ENCODE measurements at regions not wholly inside any gene's neighbourhood (a gene's known extent, or its start where the extent isn't known, plus 50 kb on each side); places are given as distances from the start of the nearest gene placed in this dataset.

DNA sequence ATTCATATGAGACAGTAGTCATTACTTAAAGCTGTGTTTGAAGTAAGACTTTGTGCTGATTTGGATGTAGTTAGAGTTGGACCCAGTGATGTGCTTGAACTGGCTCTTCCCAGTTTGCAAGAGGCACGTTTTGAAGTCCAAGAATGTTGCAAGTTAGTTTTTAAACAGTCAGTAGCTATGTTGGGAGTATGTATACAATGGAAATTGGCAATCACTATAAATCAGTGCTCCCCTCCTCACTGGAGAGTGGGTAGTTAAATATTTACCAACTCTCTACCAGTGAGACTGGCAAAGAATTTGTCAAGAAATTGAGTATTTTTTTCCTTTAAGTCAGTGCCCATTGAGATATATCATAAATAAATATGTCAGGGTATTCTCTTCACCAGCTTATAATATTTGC, 191.9 kb upstream of the SPRY1 start:
- Histone ChIP-seq H3K9me2 (replicated peaks; ENCODE audit: low read depth, low read length) (no peaks in the 10 kb centered on the region), H3K79me2 (ENCODE audit: insufficient read depth, low read length) (no peaks in the 10 kb centered on the region), H3K9ac (ENCODE audit: low read depth, low read length, poor library complexity, severe bottlenecking) (no peak overlapping the region), H4K20me1 (ENCODE audit: insufficient read depth, low read length, poor library complexity, severe bottlenecking) (no peaks in the 10 kb centered on the region), H3K36me3 (ENCODE audit: insufficient read depth, low read length) (no peaks in the 10 kb centered on the region), H3K4me3 (ENCODE audit: low read length, poor library complexity, severe bottlenecking) (no peak overlapping the region), H3K9me3 (ENCODE audit: insufficient read depth, low read depth, low read length) (no peaks in the 10 kb centered on the region), H2AFZ (ENCODE audit: low read length) (no peak overlapping the region), H3K27me3 (ENCODE audit: insufficient read depth, low read length, poor library complexity, severe bottlenecking) (no peaks in the 10 kb centered on the region), H3K4me1 (ENCODE audit: insufficient read depth, low read length, poor library complexity, severe bottlenecking) (peaks cover 8% of the 10 kb centered on the region), H3F3A (ENCODE audit: low read depth) (no peaks in the 10 kb centered on the region), H3K4me2 (ENCODE audit: low read depth, low read length, poor library complexity, severe bottlenecking) (no peak overlapping the region)
- TF ChIP-seq, protein P1, sequence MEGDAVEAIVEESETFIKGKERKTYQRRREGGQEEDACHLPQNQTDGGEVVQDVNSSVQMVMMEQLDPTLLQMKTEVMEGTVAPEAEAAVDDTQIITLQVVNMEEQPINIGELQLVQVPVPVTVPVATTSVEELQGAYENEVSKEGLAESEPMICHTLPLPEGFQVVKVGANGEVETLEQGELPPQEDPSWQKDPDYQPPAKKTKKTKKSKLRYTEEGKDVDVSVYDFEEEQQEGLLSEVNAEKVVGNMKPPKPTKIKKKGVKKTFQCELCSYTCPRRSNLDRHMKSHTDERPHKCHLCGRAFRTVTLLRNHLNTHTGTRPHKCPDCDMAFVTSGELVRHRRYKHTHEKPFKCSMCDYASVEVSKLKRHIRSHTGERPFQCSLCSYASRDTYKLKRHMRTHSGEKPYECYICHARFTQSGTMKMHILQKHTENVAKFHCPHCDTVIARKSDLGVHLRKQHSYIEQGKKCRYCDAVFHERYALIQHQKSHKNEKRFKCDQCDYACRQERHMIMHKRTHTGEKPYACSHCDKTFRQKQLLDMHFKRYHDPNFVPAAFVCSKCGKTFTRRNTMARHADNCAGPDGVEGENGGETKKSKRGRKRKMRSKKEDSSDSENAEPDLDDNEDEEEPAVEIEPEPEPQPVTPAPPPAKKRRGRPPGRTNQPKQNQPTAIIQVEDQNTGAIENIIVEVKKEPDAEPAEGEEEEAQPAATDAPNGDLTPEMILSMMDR (conservative IDR thresholded peaks at IDR 0.05; ENCODE audit: low read length), result no peak
- no peak for TF ChIP-seq EZH2phosphoT487 (IDR thresholded peaks at IDR 0.05; ENCODE audit: borderline replicate concordance)

DNA sequence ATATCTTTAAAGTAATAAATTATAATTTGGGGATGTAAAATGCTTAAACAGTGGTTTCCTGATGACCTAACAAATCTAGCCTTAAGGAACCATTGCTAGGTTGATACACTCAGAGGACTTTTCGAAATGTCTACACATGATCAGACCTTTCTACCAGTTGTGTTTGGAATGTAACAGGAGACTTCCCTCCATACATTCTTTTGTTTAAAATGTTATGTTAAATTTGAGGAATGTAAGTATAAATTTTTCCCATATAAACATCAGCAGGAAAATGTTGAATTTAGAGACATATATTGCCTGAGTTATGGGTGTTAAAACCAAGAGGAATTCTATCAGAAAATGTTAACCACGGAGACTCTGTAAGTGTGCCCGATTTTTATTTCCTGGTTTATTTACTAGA, 190.6 kb upstream of the SPRY1 start:
- Histone ChIP-seq H3K4me1 (ENCODE audit: insufficient read depth, low read length, poor library complexity, severe bottlenecking) (peaks cover 13% of the 10 kb centered on the region), H3F3A (ENCODE audit: low read depth) (no peaks in the 10 kb centered on the region), H3K79me2 (ENCODE audit: insufficient read depth, low read length) (no peaks in the 10 kb centered on the region), H3K9me3 (ENCODE audit: insufficient read depth, low read depth, low read length) (no peaks in the 10 kb centered on the region), H3K4me3 (ENCODE audit: low read length, poor library complexity, severe bottlenecking) (no peak overlapping the region), H4K20me1 (ENCODE audit: insufficient read depth, low read length, poor library complexity, severe bottlenecking) (no peaks in the 10 kb centered on the region), H3K9me2 (replicated peaks; ENCODE audit: low read depth, low read length) (no peaks in the 10 kb centered on the region), H2AFZ (ENCODE audit: low read length) (no peak overlapping the region), H3K9ac (ENCODE audit: low read depth, low read length, poor library complexity, severe bottlenecking) (no peak overlapping the region), H3K27me3 (ENCODE audit: insufficient read depth, low read length, poor library complexity, severe bottlenecking) (no peaks in the 10 kb centered on the region), H3K4me2 (ENCODE audit: low read depth, low read length, poor library complexity, severe bottlenecking) (no peak overlapping the region), H3K36me3 (ENCODE audit: insufficient read depth, low read length) (no peaks in the 10 kb centered on the region)
- TF ChIP-seq, protein P1 (conservative IDR thresholded peaks at IDR 0.05; ENCODE audit: low read length), result no peak
- no peak for TF ChIP-seq EZH2phosphoT487 (IDR thresholded peaks at IDR 0.05; ENCODE audit: borderline replicate concordance)

DNA sequence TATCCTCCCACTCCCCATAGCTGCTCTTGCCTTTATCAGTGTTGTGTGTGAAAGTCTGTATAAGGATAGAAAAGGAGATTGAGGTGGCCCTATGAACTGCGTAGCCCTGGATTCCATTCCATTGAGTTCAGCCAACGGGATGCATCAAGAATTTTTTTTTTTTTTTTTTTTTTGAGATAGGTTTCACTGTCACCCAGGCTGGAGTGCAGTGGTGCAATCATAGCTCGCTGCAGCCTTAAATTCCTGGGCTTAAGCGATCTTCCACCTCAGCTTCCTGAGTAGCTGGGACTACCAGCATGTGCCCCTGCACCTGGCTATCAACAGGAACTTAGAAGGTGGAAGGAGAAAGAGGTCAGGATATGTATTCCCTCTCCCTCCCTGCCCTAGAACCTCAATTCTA, 187.2 kb upstream of the SPRY1 start:
- Histone ChIP-seq H3K27me3 (ENCODE audit: insufficient read depth, low read length, poor library complexity, severe bottlenecking) (no peaks in the 10 kb centered on the region), H3K36me3 (ENCODE audit: insufficient read depth, low read length) (no peaks in the 10 kb centered on the region), H3K9me2 (replicated peaks; ENCODE audit: low read depth, low read length) (no peaks in the 10 kb centered on the region), H3F3A (ENCODE audit: low read depth) (no peaks in the 10 kb centered on the region), H3K4me1 (ENCODE audit: insufficient read depth, low read length, poor library complexity, severe bottlenecking) (peaks cover 19% of the 10 kb centered on the region), H4K20me1 (ENCODE audit: insufficient read depth, low read length, poor library complexity, severe bottlenecking) (no peaks in the 10 kb centered on the region), H3K4me2 (ENCODE audit: low read depth, low read length, poor library complexity, severe bottlenecking) (no peak overlapping the region), H3K9ac (ENCODE audit: low read depth, low read length, poor library complexity, severe bottlenecking) (no peak overlapping the region), H3K4me3 (ENCODE audit: low read length, poor library complexity, severe bottlenecking) (no peak overlapping the region), H3K79me2 (ENCODE audit: insufficient read depth, low read length) (no peaks in the 10 kb centered on the region), H2AFZ (ENCODE audit: low read length) (no peak overlapping the region), H3K9me3 (ENCODE audit: insufficient read depth, low read depth, low read length) (no peaks in the 10 kb centered on the region)
- TF ChIP-seq, protein P1 (conservative IDR thresholded peaks at IDR 0.05; ENCODE audit: low read length), result no peak
- TF ChIP-seq EZH2phosphoT487 (IDR thresholded peaks at IDR 0.05; ENCODE audit: borderline replicate concordance), result no peak

All from Loucy (cell line).